Left hindlimb (tissue), 1 donor: ENCODE measurements at regions not wholly inside any gene's neighbourhood (a gene's known extent, or its start where the extent isn't known, plus 50 kb on each side); places are given as distances from the start of the nearest gene placed in this dataset.
"Not testable (repeated sequence)": the region's sequence is repeated elsewhere in the genome, so short reads cannot be mapped to it uniquely, and the experiment has no call there.

Source experiments
- DNase-seq: peaks from one replicate; pipeline ENCODE4 v3.0.0-alpha.2; 2018

- not testable (repeated sequence) for DNase-seq
Observed at GRCh38 chr7:109647263-109647662, 1077.6 kb downstream of the DNAJB9 start.

GRCh38 chr7:109659261-109659660 lies 1089.6 kb downstream of the DNAJB9 start:
- DNase-seq, result no peak

GRCh38 chr7:109660401-109660800 lies 1090.7 kb downstream of the DNAJB9 start:
- DNase-seq, result no peak

GRCh38 chr7:109663806-109664205 lies 1094.1 kb downstream of the DNAJB9 start:
- DNase-seq, result no peak

GRCh38 chr7:109687269-109687668 lies 1117.6 kb downstream of the DNAJB9 start:
- not testable (repeated sequence) for DNase-seq

- DNase-seq, result not testable (repeated sequence)
Observed at GRCh38 chr7:109692613-109693012, 1122.9 kb downstream of the DNAJB9 start.

GRCh38 chr7:109694149-109695071 lies 1124.7 kb downstream of the DNAJB9 start:
- no peak for DNase-seq

- DNase-seq, result no peak
Observed at GRCh38 chr7:109695419-109695818, 1125.7 kb downstream of the DNAJB9 start.

- DNase-seq, result no peak
Observed at GRCh38 chr7:109696723-109697122, 1127.0 kb downstream of the DNAJB9 start.

GRCh38 chr7:109699661-109700060 lies 1130.0 kb downstream of the DNAJB9 start:
- no peak for DNase-seq

- DNase-seq, result no peak
Observed at GRCh38 chr7:109713366-109713765, 1143.7 kb downstream of the DNAJB9 start.

GRCh38 chr7:109719359-109719758 lies 1149.7 kb downstream of the DNAJB9 start:
- DNase-seq, result not testable (repeated sequence)

GRCh38 chr7:109734601-109735000 lies 1164.9 kb downstream of the DNAJB9 start:
- no peak for DNase-seq

GRCh38 chr7:109735881-109736280 lies 1166.2 kb downstream of the DNAJB9 start:
- no peak for DNase-seq

- DNase-seq, result no peak
Observed at GRCh38 chr7:109745677-109746410, 1176.2 kb downstream of the DNAJB9 start.

GRCh38 chr7:109751241-109751640 lies 1181.6 kb downstream of the DNAJB9 start:
- no peak for DNase-seq

- DNase-seq, result no peak
Observed at GRCh38 chr7:109752068-109752467, 1182.4 kb downstream of the DNAJB9 start.

- DNase-seq, result no peak
Observed at GRCh38 chr7:109757713-109758112, 1188.0 kb downstream of the DNAJB9 start.

- no peak for DNase-seq
Observed at GRCh38 chr7:109763611-109764010, 1193.9 kb downstream of the DNAJB9 start.

GRCh38 chr7:109772161-109772560 lies 1202.5 kb downstream of the DNAJB9 start:
- DNase-seq, result no peak

- DNase-seq, result no peak
Observed at GRCh38 chr7:109782806-109783205, 1213.1 kb downstream of the DNAJB9 start.

GRCh38 chr7:109806548-109806947 lies 1236.9 kb downstream of the DNAJB9 start:
- DNase-seq, result no peak

- no peak for DNase-seq
Observed at GRCh38 chr7:109821156-109821555, 1251.5 kb downstream of the DNAJB9 start.

- no peak for DNase-seq
Observed at GRCh38 chr7:109834851-109835250, 1256.1 kb upstream of the LRRN3 start.
